GM12878 (cell line): ENCODE measurements at regions not wholly inside any gene's neighbourhood (a gene's known extent, or its start where the extent isn't known, plus 50 kb on each side); places are given as distances from the start of the nearest gene placed in this dataset.

Source experiments
- ATAC-seq: fragments of 200-7000 bp; cut with Tn5 transposase; 3 replicates; pipeline ENCODE4 v1.9.1; 2020; ENCODE audit warnings: mild to moderate bottlenecking, moderate library complexity
- BruUV-seq: library from RNA; stranded (reverse); fragments of 400-500 nt; replicated peaks from 2 replicates; lab custom pipeline; 2021; lab: Mats Ljungman, UMichigan
- CTCF ChIA-PET: fragments of 300-600 bp; sonication (Branson Sonifier 250); formaldehyde crosslinking; extraction: SDS; loops from one replicate; lab custom pipeline; 2021; ENCODE audit warnings: inconsistent platforms; lab: Yijun Ruan, JAX
- POLR2A ChIA-PET: fragments of 350-600 bp; formaldehyde crosslinking; extraction: SDS; loops from one replicate; lab custom pipeline; 2021; ENCODE audit warnings: inconsistent platforms; lab: Charles Lee
- RAD21 ChIA-PET: fragments of 300-600 bp; sonication (Branson Sonifier 250); formaldehyde crosslinking; loops from one replicate; lab custom pipeline; 2023; ENCODE audit warnings: antibody characterized with exemption; ENCODE audit not compliant: unreplicated experiment; lab: Charles Lee
- SMC1A ChIA-PET: fragments of 300-600 bp; sonication (Branson Sonifier 250); formaldehyde crosslinking; loops from one replicate; lab custom pipeline; 2023; ENCODE audit not compliant: unreplicated experiment, uncharacterized antibody; lab: Charles Lee
- DNase-seq: peaks from one replicate; pipeline ENCODE4 v3.0.0-alpha.2; 2011; ENCODE audit warnings: low read depth, low spot score
- FAIRE-seq: peaks from 3 replicates; lab custom pipeline; 2011; peaks lifted over from hg19 to GRCh38; lab: Jason Lieb, UNC
- H2AFZ ChIP-seq: 2 replicates; pipeline ENCODE4 v1.6.0; 2011; ENCODE audit warnings: low read depth, low read length, control low read depth; ENCODE audit not compliant: control insufficient read depth
- H3K27ac ChIP-seq: 2 replicates; pipeline ENCODE4 v1.5.1; 2011; ENCODE audit warnings: control low read depth; ENCODE audit not compliant: control insufficient read depth, insufficient read depth
- H3K27me3 ChIP-seq, 2 experiments: replicated peaks in 1 of 2; 2 replicates each; pipeline versions ENCODE4 v1.6.0 to v1.6.1; 2011; ENCODE audit warnings: low read length in 1 of 2; ENCODE audit not compliant: control insufficient read depth in 2 of 2, insufficient read depth in 2 of 2
- H3K36me3 ChIP-seq, 2 experiments: 2 replicates each; pipeline ENCODE4 v1.5.1; 2011; ENCODE audit warnings: low read length in 1 of 2; ENCODE audit not compliant: control insufficient read depth in 2 of 2, insufficient read depth in 2 of 2
- H3K4me1 ChIP-seq: 2 replicates; pipeline ENCODE4 v1.6.1; 2011; ENCODE audit warnings: mild to moderate bottlenecking, low read length, moderate library complexity, mixed read lengths; ENCODE audit not compliant: control insufficient read depth, insufficient read depth
- H3K4me2 ChIP-seq: 2 replicates; pipeline ENCODE4 v1.6.0; 2011; ENCODE audit warnings: control low read depth; ENCODE audit not compliant: control insufficient read depth, insufficient read depth
- H3K4me3 ChIP-seq: fragments of 200-600 bp; sonication (generic); 2 replicates; pipeline ENCODE4 v1.5.1; 2016
- H3K79me2 ChIP-seq: 2 replicates; pipeline ENCODE4 v1.6.0; 2011; ENCODE audit warnings: low read length; ENCODE audit not compliant: control insufficient read depth, insufficient read depth
- H3K9ac ChIP-seq: 2 replicates; pipeline ENCODE4 v1.8.0; 2011; ENCODE audit warnings: low read length, control low read depth, mixed read lengths; ENCODE audit not compliant: control insufficient read depth, insufficient read depth
- H3K9me3 ChIP-seq: replicated peaks from 3 replicates; pipeline ENCODE4 v1.5.1; 2011; ENCODE audit warnings: mild to moderate bottlenecking, low read length; ENCODE audit not compliant: control insufficient read depth, insufficient read depth
- H4K20me1 ChIP-seq: 2 replicates; pipeline ENCODE4 v1.6.0; 2011; ENCODE audit not compliant: control insufficient read depth, insufficient read depth
- BACH1 ChIP-seq: fragments of 450-650 bp; IDR thresholded peaks from 2 replicates; pipeline ENCODE4 v1.6.1; 2017; ENCODE audit warnings: mild to moderate bottlenecking, borderline replicate concordance
- CEBPZ ChIP-seq: fragments of 150-350 bp; IDR thresholded peaks from 2 replicates; pipeline ENCODE4 v1.6.1; 2016; ENCODE audit warnings: low read depth, low read length
- FOXK2 ChIP-seq: fragments of 450-650 bp; IDR thresholded peaks from 2 replicates; pipeline ENCODE4 v1.6.1; 2017; ENCODE audit warnings: mild to moderate bottlenecking, moderate library complexity
- IRF4 ChIP-seq: IDR thresholded peaks from 2 replicates; pipeline ENCODE4 v1.6.1; 2011; ENCODE audit warnings: low read depth, low read length
- NFXL1 ChIP-seq: fragments of 450-650 bp; IDR thresholded peaks from 2 replicates; pipeline ENCODE4 v1.6.1; 2017; ENCODE audit warnings: antibody characterized with exemption, mild to moderate bottlenecking, borderline replicate concordance
- NFYB ChIP-seq: IDR thresholded peaks from 2 replicates; pipeline ENCODE4 v1.6.1; 2011; ENCODE audit warnings: low read depth, mild to moderate bottlenecking, low read length, improper control_type of control experiment, moderate library complexity; ENCODE audit not compliant: insufficient read depth
- PAX8 ChIP-seq: fragments of 450-650 bp; IDR thresholded peaks from 2 replicates; pipeline ENCODE4 v1.6.1; 2017; ENCODE audit warnings: mild to moderate bottlenecking, moderate library complexity
- PML ChIP-seq: IDR thresholded peaks from 2 replicates; pipeline ENCODE4 v1.6.1; 2012; ENCODE audit warnings: low read length, inconsistent platforms
- YBX1 ChIP-seq: fragments of 450-650 bp; IDR thresholded peaks from 2 replicates; pipeline ENCODE4 v1.6.1; 2016; ENCODE audit warnings: antibody characterized with exemption
- WGBS: methylation state at CpG from one replicate; pipeline ENCODE4 v1.1.6; 2016; ENCODE audit warnings: low lambda C conversion rate; ENCODE audit not compliant: insufficient replicate concordance, insufficient coverage; ENCODE audit errors: missing lambda C conversion rate; 5-methylcytosine and 5-hydroxymethylcytosine counted together
- in situ Hi-C: fragments of 300-500 bp; cut with MboI; formaldehyde crosslinking; loops from 9 replicates; pipeline ENCODE4 v1.14.3; 2018; ENCODE audit warnings: mixed read lengths
- intact Hi-C: fragments of 100-400 bp; cut with micrococcal nuclease; formaldehyde crosslinking; loops from one replicate; pipeline ENCODE4 v1.14.2; 2022; ENCODE audit not compliant: unreplicated experiment
- TF ChIP-seq, protein P1 (sequence below): fragments of 450-650 bp; IDR thresholded peaks from 2 replicates; pipeline ENCODE4 v1.6.1; 2017; ENCODE audit warnings: mild to moderate bottlenecking, moderate library complexity

- no peak overlapping the region for H3K4me2 ChIP-seq
- WGBS = 45% methylated on average over 5 of the region's 5 CpGs
- H3K79me2 ChIP-seq = no peaks in the 10 kb centered on the region
- ATAC-seq = no peak
- FAIRE-seq = no peak
- DNase-seq = no peak
- H3K36me3 ChIP-seq = no peaks in the 10 kb centered on the region
- H3K27ac ChIP-seq = no peak overlapping the region
- ChIA-PET CTCF (no interaction called here), SMC1A (no interaction called here), POLR2A (no interaction called here), RAD21 (no interaction called here)
- intact Hi-C loops (no loop called here), in situ Hi-C loops (no loop called here)
- H3K27me3 ChIP-seq = peaks cover 0 to 1% of the 10 kb centered on the region in 2 experiments; a peak in 3 of 4 replicates
- no peaks in the 10 kb centered on the region for H3K9me3 ChIP-seq
- BruUV-seq = no TSS peak
- no peak overlapping the region for H2AFZ ChIP-seq
- no peaks in the 10 kb centered on the region for H3K4me1 ChIP-seq
- H4K20me1 ChIP-seq = no peaks in the 10 kb centered on the region
- no peak overlapping the region for H3K9ac ChIP-seq
- H3K4me3 ChIP-seq = no peak overlapping the region
- TF ChIP-seq BACH1 (no peak), PAX8 (no peak), NFYB (no peak), FOXK2 (no peak), CEBPZ (no peak), NFXL1 (no peak), IRF4 (no peak), PML (no peak), YBX1 (no peak)
- TF ChIP-seq, protein P1, sequence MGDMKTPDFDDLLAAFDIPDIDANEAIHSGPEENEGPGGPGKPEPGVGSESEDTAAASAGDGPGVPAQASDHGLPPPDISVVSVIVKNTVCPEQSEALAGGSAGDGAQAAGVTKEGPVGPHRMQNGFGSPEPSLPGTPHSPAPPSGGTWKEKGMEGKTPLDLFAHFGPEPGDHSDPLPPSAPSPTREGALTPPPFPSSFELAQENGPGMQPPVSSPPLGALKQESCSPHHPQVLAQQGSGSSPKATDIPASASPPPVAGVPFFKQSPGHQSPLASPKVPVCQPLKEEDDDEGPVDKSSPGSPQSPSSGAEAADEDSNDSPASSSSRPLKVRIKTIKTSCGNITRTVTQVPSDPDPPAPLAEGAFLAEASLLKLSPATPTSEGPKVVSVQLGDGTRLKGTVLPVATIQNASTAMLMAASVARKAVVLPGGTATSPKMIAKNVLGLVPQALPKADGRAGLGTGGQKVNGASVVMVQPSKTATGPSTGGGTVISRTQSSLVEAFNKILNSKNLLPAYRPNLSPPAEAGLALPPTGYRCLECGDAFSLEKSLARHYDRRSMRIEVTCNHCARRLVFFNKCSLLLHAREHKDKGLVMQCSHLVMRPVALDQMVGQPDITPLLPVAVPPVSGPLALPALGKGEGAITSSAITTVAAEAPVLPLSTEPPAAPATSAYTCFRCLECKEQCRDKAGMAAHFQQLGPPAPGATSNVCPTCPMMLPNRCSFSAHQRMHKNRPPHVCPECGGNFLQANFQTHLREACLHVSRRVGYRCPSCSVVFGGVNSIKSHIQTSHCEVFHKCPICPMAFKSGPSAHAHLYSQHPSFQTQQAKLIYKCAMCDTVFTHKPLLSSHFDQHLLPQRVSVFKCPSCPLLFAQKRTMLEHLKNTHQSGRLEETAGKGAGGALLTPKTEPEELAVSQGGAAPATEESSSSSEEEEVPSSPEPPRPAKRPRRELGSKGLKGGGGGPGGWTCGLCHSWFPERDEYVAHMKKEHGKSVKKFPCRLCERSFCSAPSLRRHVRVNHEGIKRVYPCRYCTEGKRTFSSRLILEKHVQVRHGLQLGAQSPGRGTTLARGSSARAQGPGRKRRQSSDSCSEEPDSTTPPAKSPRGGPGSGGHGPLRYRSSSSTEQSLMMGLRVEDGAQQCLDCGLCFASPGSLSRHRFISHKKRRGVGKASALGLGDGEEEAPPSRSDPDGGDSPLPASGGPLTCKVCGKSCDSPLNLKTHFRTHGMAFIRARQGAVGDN = no peak
Measured at GRCh38 chr1:38266197-38266520, 219.6 kb upstream of the POU3F1 start.
